HepG2 (cell line): ENCODE measurements at regions not wholly inside any gene's neighbourhood (a gene's known extent, or its start where the extent isn't known, plus 50 kb on each side); places are given as distances from the start of the nearest gene placed in this dataset.
A peak's percentile ranks its signal among the peaks of the same experiment; 100 is the strongest.

Experiments
- ADNP ChIP-seq: sonication (generic); formaldehyde crosslinking; IDR thresholded peaks from 2 replicates; pipeline ENCODE4 v1.4.0; 2020; ENCODE audit warnings: missing genetic modification reagents
- BRCA1 ChIP-seq: sonication (generic); formaldehyde crosslinking; IDR thresholded peaks from 2 replicates; pipeline ENCODE4 v1.4.0; 2020; ENCODE audit warnings: missing genetic modification reagents
- CBX1 ChIP-seq: IDR thresholded peaks from one replicate; pipeline ENCODE4 v1.6.1; 2016; ENCODE audit warnings: antibody characterized with exemption, low read depth
- FLYWCH1 ChIP-seq: sonication (generic); formaldehyde crosslinking; IDR thresholded peaks from 2 replicates; pipeline ENCODE4 v1.8.1; 2023; ENCODE audit warnings: mild to moderate bottlenecking, missing genetic modification reagents
- FOXC1 ChIP-seq: sonication (generic); formaldehyde crosslinking; IDR thresholded peaks from 2 replicates; pipeline ENCODE4 v1.8.0; 2022; ENCODE audit warnings: mild to moderate bottlenecking, missing genetic modification reagents, borderline replicate concordance
- GTF3A ChIP-seq: sonication (generic); formaldehyde crosslinking; conservative IDR thresholded peaks from 2 replicates; pipeline ENCODE4 v1.4.0; 2020; ENCODE audit warnings: mild to moderate bottlenecking, missing genetic modification reagents
- HDAC1 ChIP-seq: sonication (generic); formaldehyde crosslinking; IDR thresholded peaks from 2 replicates; pipeline ENCODE4 v1.5.1; 2020; ENCODE audit warnings: mild to moderate bottlenecking, missing genetic modification reagents
- HDAC2 ChIP-seq: sonication (generic); formaldehyde crosslinking; IDR thresholded peaks from 2 replicates; pipeline ENCODE4 v1.4.0; 2020; ENCODE audit warnings: missing genetic modification reagents
- KDM4B ChIP-seq: sonication (generic); formaldehyde crosslinking; IDR thresholded peaks from 2 replicates; pipeline ENCODE4 v1.4.0; 2020; ENCODE audit warnings: missing genetic modification reagents
- KLF16 ChIP-seq, 2 experiments: sonication (generic) in 1 of 2; formaldehyde crosslinking in 1 of 2; IDR thresholded peaks; 2 replicates each; pipeline versions ENCODE4 v1.6.1 to v1.8.0; 2016 to 2023; ENCODE audit warnings: missing genetic modification reagents in 2 of 2, missing compliant biosample characterization in 1 of 2
- NCOA5 ChIP-seq: sonication (generic); formaldehyde crosslinking; IDR thresholded peaks from 2 replicates; pipeline ENCODE4 v1.4.0; 2020; ENCODE audit warnings: missing genetic modification reagents
- NCOR1 ChIP-seq: fragments of 200-600 bp; sonication (generic); IDR thresholded peaks from 2 replicates; pipeline ENCODE4 v1.7.0; 2017; ENCODE audit warnings: antibody characterized with exemption, low read length, borderline replicate concordance
- NR2F6 ChIP-seq, 2 experiments: IDR thresholded peaks; 2 replicates each; pipeline ENCODE4 v1.6.1; 2016; ENCODE audit warnings: antibody characterized with exemption in 1 of 2, mild to moderate bottlenecking in 1 of 2
- PPARG ChIP-seq: conservative IDR thresholded peaks from 2 replicates; pipeline ENCODE4 v1.6.1; 2016; ENCODE audit warnings: missing biosample characterization, missing genetic modification reagents
- RAD21 ChIP-seq: fragments of 450-650 bp; formaldehyde crosslinking; IDR thresholded peaks from 2 replicates; pipeline ENCODE4 v1.5.0; 2020; ENCODE audit warnings: mild to moderate bottlenecking
- SMAD3 ChIP-seq: sonication (generic); formaldehyde crosslinking; IDR thresholded peaks from 2 replicates; pipeline ENCODE4 v1.4.0; 2020; ENCODE audit warnings: missing genetic modification reagents
- YY1 ChIP-seq: IDR thresholded peaks from 2 replicates; pipeline ENCODE4 v1.6.1; 2011; ENCODE audit warnings: low read length, low read depth, moderate library complexity, mild to moderate bottlenecking; ENCODE audit not compliant: insufficient read depth, insufficient replicate concordance
- ZBTB7B ChIP-seq: sonication (generic); formaldehyde crosslinking; IDR thresholded peaks from 2 replicates; pipeline ENCODE4 v1.4.0; 2020; ENCODE audit warnings: missing genetic modification reagents
- ZFP1 ChIP-seq: IDR thresholded peaks from 2 replicates; pipeline ENCODE4 v1.6.1; 2016
- ZNF180 ChIP-seq: sonication (generic); formaldehyde crosslinking; IDR thresholded peaks from 2 replicates; pipeline ENCODE4 v1.4.0; 2020; ENCODE audit warnings: low read depth, missing genetic modification reagents, borderline replicate concordance
- ZNF333 ChIP-seq: sonication (generic); formaldehyde crosslinking; IDR thresholded peaks from 2 replicates; pipeline ENCODE4 v1.4.0; 2020; ENCODE audit warnings: mild to moderate bottlenecking, missing genetic modification reagents, borderline replicate concordance
- ZNF343 ChIP-seq: sonication (generic); formaldehyde crosslinking; IDR thresholded peaks from 2 replicates; pipeline ENCODE4 v1.4.0; 2020; ENCODE audit warnings: mild to moderate bottlenecking, missing genetic modification reagents
- ZNF816 ChIP-seq: sonication (generic); formaldehyde crosslinking; IDR thresholded peaks from 2 replicates; pipeline ENCODE4 v1.8.0; 2022; ENCODE audit warnings: missing genetic modification reagents, mild to moderate bottlenecking, borderline replicate concordance
- TF ChIP-seq, protein P1 (sequence below): sonication (generic); formaldehyde crosslinking; IDR thresholded peaks from 2 replicates; pipeline ENCODE4 v1.4.0; 2020; ENCODE audit warnings: missing genetic modification reagents
- TF ChIP-seq, protein P2 (sequence below): sonication (generic); formaldehyde crosslinking; IDR thresholded peaks from 2 replicates; pipeline ENCODE4 v1.5.1; 2020; ENCODE audit warnings: missing genetic modification reagents, mild to moderate bottlenecking, borderline replicate concordance
- TF ChIP-seq, protein P3 (sequence below): sonication (generic); formaldehyde crosslinking; IDR thresholded peaks from 2 replicates; pipeline ENCODE4 v1.4.0; 2020; ENCODE audit warnings: low read depth, mild to moderate bottlenecking, missing genetic modification reagents
- TF ChIP-seq, protein P4 (sequence below): sonication (generic); formaldehyde crosslinking; IDR thresholded peaks from 2 replicates; pipeline ENCODE4 v1.4.0; 2020; ENCODE audit warnings: mild to moderate bottlenecking, missing genetic modification reagents

DNA sequence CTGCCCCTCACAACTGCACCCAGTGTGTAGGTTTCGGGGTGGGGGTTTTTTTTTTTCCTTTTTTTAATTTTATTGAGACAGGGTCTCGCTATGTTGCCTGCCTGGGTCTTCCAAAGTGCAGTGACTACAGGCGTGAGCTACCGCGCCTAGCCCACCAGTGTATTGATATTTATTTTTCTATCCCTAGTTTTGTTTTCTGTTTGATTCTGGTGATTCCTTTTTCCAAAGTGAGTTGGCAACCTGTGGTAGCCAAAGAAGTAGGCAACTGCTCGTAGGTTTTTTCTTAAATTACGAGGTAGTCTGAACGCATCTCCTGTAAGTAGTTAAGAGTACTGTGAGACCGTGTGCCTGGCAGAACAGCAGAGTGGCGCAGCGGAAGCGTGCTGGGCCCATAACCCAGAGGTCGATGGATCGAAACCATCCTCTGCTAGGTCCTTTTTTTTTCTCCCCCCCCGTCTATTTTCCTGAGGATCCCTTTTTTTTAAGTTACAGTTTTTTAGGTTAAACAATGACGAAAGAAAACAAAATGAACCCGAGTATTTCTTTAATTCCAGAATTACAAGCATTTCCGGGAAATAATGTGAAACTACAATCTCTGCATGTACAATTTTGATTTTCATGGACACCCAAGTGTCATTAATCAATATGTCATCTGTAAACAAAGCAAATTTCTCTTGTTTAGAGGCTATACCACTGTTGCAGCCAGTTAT is 78.7 kb upstream of the BTN3A2 start (continued):
- TF ChIP-seq ZNF816 (peak; percentile 8; the same call in 1 of the 2 replicates), RAD21 (CRISPR knock-in tag) (0 out of 2 replicates have a peak, but pooled peaks have one; percentile 9), SMAD3 (CRISPR knock-in tag) (peak; percentile 86), YY1 (peak; percentile 46), KLF16 (CRISPR knock-in tag; IDR thresholded peaks at IDR 0.05) (peak in 1 of 2 experiments; percentile 70; a peak in 1 of 4 replicates), CBX1 (peak; percentile 28), HDAC2 (peak; percentile 65), GTF3A (CRISPR knock-in tag) (no peak), ZNF343 (CRISPR knock-in tag) (peak; percentile 74; the same call in 1 of the 2 replicates), ZFP1 (CRISPR knock-in tag) (peak; percentile 52; the same call in 1 of the 2 replicates), NCOA5 (CRISPR knock-in tag) (no peak), HDAC1 (CRISPR knock-in tag) (0 out of 2 replicates have a peak, but pooled peaks have one; percentile 15), ZNF333 (CRISPR knock-in tag) (no peak), ADNP (CRISPR knock-in tag) (no peak), BRCA1 (CRISPR knock-in tag) (no peak; the same call in 1 of the 2 replicates), NCOR1 (peak; percentile 60; the same call in 1 of the 2 replicates), FLYWCH1 (no peak), ZNF180 (CRISPR knock-in tag) (no peak), FOXC1 (CRISPR knock-in tag) (no peak), PPARG (CRISPR knock-in tag) (peak; percentile 50; the same call in 1 of the 2 replicates), KDM4B (0 out of 2 replicates have a peak, but pooled peaks have one; percentile 24), ZBTB7B (CRISPR knock-in tag) (no peak), NR2F6 (IDR thresholded peaks at IDR 0.05) (no peak), NR2F6 (CRISPR knock-in tag; IDR thresholded peaks at IDR 0.05) (peak; percentile 48; the same call in 1 of the 2 replicates)
- TF ChIP-seq, protein P1, sequence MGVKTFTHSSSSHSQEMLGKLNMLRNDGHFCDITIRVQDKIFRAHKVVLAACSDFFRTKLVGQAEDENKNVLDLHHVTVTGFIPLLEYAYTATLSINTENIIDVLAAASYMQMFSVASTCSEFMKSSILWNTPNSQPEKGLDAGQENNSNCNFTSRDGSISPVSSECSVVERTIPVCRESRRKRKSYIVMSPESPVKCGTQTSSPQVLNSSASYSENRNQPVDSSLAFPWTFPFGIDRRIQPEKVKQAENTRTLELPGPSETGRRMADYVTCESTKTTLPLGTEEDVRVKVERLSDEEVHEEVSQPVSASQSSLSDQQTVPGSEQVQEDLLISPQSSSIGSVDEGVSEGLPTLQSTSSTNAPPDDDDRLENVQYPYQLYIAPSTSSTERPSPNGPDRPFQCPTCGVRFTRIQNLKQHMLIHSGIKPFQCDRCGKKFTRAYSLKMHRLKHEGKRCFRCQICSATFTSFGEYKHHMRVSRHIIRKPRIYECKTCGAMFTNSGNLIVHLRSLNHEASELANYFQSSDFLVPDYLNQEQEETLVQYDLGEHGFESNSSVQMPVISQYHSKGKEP (CRISPR knock-in tag), result no peak
- TF ChIP-seq, protein P2, sequence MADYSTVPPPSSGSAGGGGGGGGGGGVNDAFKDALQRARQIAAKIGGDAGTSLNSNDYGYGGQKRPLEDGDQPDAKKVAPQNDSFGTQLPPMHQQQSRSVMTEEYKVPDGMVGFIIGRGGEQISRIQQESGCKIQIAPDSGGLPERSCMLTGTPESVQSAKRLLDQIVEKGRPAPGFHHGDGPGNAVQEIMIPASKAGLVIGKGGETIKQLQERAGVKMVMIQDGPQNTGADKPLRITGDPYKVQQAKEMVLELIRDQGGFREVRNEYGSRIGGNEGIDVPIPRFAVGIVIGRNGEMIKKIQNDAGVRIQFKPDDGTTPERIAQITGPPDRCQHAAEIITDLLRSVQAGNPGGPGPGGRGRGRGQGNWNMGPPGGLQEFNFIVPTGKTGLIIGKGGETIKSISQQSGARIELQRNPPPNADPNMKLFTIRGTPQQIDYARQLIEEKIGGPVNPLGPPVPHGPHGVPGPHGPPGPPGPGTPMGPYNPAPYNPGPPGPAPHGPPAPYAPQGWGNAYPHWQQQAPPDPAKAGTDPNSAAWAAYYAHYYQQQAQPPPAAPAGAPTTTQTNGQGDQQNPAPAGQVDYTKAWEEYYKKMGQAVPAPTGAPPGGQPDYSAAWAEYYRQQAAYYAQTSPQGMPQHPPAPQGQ (CRISPR knock-in tag), result no peak
- TF ChIP-seq, protein P3, sequence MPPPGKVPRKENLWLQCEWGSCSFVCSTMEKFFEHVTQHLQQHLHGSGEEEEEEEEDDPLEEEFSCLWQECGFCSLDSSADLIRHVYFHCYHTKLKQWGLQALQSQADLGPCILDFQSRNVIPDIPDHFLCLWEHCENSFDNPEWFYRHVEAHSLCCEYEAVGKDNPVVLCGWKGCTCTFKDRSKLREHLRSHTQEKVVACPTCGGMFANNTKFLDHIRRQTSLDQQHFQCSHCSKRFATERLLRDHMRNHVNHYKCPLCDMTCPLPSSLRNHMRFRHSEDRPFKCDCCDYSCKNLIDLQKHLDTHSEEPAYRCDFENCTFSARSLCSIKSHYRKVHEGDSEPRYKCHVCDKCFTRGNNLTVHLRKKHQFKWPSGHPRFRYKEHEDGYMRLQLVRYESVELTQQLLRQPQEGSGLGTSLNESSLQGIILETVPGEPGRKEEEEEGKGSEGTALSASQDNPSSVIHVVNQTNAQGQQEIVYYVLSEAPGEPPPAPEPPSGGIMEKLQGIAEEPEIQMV (CRISPR knock-in tag), result no peak
- TF ChIP-seq, protein P4, sequence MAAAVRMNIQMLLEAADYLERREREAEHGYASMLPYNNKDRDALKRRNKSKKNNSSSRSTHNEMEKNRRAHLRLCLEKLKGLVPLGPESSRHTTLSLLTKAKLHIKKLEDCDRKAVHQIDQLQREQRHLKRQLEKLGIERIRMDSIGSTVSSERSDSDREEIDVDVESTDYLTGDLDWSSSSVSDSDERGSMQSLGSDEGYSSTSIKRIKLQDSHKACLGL (CRISPR knock-in tag), result no peak
